ENCODE measurements at regions not wholly inside any gene's neighbourhood (a gene's known extent, or its start where the extent isn't known, plus 50 kb on each side); places are given as distances from the start of the nearest gene placed in this dataset.

DNA sequence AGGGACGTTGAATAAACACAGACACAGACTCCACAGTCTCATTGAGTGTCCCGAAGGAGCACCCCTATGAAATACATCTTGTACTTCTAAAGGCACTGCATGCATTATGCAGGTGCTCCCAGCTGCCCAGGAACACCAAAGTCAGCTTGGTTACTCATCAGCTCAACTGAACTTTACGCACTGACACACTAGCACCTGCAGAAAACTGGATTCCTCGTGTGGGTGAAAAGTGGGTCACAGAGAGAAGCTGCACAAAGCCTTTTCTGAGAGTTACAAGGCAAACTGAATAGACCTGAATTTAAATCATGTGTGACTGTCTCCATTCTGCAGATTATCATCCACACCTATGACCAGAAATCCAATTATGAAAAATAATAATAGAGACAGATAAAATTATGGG, 527.5 kb upstream of the NBEA start:
- DNase-seq (ENCODE audit: low spot score) = no peak

DNA sequence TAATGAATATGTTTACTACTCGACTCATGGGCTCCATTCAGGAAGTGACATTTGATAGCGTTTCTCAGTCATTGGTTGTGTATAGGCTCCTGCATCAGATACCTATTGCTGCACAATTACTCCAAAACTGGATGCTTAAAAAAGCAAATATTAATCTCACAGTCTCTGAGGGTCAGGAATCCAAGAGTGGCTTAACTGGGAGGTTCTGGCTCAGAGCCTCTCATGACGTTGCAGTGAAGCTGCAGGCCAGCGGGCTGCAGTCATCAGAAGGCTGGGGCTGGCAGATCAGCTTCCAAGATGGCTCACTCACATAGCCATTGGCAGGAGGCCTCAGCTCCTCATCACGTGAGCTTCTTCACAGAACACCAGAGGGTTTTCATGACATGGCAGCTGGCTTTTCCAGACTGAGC, 525.1 kb upstream of the NBEA start:
- DNase-seq (ENCODE audit: low spot score) = no peak

DNA sequence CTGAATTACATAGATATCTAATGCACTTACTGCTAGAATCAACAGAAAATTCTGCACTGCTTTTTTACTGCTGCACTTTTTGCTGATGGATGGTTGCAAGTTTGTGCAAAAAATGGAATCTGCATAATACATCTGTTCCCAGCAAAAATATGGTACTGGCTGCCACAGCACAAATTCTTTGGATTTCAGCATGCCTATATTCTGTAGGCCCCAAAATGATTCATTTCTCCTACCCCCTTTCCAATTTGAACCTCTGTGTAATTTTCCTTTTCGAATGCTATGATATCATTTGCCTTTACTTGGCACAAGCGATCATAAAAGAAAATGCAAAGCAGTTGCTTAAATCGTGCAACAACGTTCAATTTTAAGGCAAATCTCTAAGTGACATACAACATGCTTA, 524.2 kb upstream of the NBEA start:
- DNase-seq (ENCODE audit: low spot score) = no peak

DNA sequence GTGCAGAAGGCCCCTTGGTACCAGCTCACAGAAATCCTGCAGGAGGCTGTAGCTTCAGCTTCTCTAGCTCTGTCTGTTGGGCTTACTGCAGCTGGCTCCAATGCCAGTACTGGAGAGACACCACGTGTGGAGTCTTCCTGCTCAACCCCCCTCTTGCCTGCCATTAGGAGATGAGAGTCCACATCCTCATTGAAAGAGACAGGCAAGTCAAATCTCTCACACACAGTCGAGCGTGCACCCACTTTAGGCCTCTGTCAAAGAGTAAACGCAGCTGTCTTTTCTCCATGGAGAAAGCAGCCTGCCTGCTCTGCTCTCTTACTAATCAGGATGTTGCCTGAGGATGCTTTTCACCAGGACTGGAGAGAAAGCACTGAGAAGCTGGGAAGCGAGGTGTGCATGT, 523.0 kb upstream of the NBEA start:
- DNase-seq (ENCODE audit: low spot score) = no peak

DNA sequence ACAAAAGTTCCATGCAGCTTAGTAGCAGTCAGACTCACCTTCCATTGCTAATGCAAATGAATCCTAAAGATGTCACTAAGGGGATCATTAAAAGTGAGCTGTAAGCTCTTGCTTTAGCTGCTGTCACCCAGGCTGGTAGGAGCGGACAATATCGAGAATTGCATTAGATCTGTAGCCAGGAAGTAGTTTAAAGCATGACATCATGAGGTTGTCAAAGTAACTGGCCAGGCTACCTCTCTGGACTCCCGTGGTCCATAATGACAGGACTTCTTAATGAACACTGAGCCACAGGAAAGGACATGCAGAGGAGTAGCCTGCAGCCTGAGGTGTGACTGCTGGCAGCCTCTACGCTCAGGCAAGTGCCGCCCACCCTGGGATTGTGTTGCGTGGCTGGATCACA, 522.3 kb upstream of the NBEA start:
- no peak for DNase-seq (ENCODE audit: low spot score)

DNA sequence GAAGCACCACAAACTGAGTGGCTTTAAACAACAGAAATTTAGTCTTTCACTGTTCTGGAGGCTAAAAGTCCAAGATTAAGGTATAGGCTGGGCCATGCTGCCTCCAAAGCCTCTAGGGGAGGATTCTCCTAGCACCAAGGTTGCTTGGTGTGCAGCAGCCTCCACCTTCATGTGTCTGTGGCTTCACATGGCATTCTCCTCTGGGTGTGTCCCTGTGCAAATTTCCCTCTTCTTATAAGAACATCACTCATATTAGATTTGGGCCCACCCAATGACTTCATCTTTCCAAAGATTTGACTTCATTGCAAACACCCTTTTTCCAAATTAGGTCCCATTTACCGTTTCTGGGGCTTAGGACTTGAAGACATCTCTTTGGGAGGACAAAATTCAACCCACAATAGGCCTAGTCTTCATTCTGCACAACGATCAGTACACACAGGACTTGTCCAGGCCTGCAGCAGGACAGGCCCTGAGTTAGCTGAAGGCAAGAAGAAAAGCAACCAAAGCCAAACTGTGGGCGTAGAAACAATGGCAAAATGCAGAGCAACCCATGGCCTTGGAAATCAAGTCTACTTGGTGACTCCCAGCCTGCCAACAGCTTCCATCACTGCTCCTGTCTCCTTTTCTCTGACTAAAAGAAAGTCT, 521.2 kb upstream of the NBEA start:
- no peak for DNase-seq (ENCODE audit: low spot score)

DNA sequence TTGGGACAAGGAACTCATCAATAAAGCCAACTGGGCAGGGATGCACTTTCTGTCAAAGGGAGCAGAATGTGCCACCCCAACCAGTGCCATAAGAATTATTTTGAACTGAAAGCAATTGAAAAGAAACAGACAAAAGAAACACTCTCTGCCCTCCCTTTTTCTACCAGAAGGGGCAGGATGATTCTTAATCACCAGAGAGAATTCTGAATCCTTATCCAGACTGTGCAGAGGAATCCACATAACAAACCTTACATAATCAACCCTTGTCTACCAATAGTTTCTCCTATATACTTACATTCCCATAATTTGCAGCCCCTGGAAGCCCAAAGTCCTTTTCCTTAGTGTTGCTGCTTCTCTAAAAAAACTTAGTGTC, 520.7 kb upstream of the NBEA start:
- no peak for DNase-seq (ENCODE audit: low spot score)

DNA sequence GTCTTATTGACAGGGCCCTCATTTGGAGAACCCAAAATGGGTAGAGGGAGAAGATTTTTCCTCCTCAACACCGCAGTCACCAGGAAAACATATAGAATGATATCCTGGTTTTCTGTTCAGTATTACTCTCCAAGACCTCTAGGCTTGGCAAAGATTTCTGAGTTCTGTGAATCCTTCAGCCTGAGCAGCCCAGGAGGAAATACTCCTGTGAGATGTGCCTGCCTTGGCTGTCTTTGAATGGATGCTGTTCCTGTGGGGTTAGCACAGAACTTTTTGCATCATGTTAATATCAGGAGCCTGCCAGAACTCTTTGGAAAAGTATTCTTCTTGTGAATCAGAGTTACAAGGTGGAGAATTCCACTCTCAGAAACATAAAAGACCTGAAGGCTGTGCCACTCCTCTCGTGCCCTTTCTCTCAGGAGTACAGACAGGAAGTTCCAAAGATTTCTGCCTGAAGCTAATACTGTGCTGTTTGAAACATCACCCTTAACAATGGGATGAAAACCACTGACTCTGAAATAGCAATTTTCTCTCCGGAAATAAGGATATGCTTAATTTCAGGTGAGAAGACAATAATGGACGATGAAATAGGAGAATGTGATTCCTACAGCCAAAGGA, 520.1 kb upstream of the NBEA start:
- DNase-seq (ENCODE audit: low spot score) = no peak

DNA sequence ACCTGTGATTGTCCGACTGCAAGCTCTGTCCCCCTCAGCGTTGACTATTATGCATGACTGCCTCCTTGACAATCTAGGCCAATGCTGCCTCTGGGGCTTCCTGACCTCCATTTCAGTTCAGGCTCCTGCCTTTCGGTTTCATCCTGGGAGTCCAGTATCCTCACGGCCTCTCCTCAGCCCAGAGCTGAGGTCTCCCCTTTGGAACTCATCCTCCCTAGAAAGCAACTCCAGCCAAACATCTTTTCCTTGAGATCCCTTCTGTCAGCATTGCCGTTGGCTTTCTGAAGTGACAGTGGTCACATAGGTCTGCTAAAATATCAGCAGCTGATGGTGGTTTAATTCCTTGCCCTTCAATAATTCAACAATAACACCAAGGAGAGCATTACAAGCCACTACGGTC, 519.1 kb upstream of the NBEA start:
- no peak for DNase-seq (ENCODE audit: low spot score)

DNA sequence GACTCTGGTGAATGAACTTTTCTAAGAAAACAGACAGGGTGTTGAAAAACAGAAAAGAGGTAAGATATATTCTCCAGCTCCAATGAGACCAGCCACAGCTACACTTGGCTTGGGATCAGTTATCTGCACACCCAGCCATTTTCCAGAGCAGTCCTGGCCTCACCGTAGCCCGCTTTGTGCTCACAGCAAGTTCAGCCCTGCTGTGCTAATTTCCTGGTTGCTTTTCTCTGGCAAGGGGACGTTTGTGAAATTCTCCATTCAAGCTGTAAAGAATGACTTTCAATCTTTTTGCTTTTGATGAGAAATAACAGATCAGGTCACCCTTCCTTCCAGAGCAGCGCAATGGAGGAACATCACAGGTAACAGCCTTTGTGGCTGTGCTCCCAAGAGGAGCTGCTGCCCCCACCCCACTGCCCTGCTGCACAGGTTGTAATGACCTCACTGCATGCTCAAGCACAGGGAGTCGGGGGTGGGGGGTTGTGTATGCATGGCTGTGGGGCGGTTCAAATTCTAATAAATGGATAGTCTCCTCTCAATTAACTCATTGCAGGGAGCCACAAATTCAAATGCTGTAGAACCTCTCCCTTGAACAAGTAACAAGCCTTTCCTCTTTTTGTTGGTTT, 516.6 kb upstream of the NBEA start:
- DNase-seq (ENCODE audit: low spot score) = no peak

DNA sequence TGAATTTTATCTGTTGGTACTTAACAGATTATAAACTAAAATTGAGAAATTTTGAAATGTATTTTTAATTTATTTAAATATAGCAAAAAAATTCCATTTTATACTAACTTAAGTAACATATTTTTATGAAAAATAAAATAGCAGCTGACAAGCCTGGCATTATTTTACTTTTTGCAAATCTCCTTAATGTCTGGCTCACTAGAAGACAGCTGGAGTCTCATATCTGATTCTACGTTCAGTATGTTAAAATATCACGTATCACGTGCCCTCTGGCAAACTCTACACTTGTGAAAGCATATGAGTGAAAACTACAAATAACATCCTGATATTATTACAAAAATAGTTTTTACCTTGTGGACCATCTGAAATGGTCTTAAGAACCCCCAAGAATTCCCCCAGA, 513.2 kb upstream of the NBEA start:
- DNase-seq (ENCODE audit: low spot score) = no peak

DNA sequence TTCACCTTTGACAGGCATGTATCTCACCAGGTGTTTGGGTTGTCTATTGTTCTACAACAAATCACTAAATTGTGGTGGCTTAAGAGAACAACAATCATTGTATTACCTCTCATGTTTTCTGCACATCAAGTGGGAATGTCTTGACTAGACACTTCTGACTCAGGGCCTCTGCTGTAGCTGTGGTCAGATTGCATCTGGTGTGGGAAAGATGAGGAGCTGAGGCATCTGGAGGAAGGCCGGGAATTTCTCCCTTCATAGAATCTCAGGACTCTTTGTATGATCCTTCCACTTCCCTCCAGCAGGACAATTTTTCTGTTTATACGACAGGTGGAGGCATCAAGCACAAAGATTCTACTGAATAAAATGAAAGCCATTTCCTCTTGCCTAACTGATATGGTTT, 511.8 kb upstream of the NBEA start:
- no peak for DNase-seq (ENCODE audit: low spot score)

DNA sequence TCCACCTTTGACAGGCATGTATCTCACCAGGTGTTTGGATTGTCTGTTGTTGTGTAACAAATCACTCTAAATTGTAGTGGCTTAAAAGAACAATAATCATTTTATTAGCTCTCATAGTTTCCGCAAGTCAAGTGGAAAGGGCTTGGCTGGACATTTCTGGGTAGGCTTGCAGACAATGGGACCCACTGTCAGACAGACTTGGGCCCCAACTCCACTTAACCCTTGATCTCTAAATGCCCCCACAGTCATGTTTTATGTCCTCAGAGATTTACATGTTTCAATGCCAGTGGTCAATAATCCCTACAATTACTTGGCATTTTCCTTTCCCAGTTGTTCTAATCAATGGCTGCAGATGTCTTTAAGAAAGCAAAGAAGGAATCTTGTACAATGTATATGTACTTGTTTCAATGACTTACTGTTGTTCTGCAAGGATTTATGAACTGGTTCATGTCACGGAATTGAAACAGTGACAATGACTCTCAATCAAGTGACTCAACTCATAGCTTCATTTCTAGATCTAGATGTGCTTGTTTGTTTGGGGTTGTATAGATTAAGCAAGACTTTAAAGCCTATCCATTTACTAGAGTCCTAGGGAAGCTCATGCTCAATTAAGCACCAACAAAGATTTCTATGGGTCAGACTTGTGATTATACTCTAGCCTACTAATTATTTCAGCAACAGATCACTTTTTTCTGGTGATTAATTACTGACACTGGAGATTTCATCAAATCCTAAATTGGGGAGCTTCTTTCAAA, 510.1 kb upstream of the NBEA start:
- DNase-seq (ENCODE audit: low spot score) = no peak

DNA sequence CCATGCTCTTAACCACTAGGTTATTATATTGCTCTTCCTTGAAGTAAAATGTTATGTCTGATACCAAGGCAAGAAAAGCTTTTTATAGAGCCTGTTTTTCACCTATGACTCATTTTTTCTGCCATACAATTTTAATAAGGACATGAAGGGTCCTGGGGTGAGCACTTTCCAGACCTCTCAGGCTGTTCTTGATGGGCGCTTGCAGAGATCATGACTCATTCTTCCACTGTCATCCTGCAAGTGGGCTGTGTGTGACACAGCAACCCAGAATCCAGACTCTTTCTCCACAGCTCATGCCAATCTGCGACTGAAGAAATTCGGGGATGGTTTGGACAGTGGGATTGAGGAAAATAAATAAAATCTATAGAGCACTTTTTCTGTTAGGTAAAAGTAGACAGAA, 506.7 kb upstream of the NBEA start:
- no peak for DNase-seq (ENCODE audit: low spot score)

DNA sequence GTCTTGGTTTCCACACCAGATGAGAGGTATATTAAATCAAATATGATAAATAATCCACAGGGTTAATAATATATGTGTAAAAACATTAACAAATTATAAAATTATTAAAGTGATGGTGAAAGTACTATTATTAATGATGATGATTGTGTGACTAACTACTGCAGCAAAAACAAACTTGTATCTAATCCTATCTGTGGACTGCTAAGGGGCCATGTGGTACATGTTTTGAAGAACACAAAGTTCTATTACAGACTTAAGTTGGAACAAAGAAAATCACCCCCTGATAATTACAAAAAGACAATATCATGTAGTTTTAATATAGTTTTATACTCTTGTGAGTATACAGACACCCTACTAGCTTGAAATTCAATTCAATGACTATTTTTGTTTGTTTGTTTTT, 504.2 kb upstream of the NBEA start:
- DNase-seq (ENCODE audit: low spot score) = no peak

DNA sequence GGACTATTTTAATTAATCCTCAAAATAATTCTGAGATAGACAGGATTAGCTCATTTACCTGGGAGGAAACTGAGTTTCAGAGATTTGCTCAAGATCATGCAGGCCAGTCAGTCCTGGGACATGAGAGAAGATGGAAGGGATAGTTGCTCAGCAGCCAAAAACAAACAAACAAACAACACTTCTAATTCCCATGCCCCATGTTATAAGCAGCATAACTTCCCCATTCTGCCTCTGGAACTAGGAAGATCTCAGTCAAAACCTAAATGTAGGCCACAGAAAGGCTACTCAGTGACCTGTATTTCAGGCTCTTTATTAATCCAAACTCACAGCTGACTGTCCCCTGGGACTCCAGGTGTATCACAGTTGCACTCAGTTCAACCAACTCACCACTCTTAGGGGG, 489.2 kb upstream of the NBEA start:
- no peak for DNase-seq (ENCODE audit: low spot score)

DNA sequence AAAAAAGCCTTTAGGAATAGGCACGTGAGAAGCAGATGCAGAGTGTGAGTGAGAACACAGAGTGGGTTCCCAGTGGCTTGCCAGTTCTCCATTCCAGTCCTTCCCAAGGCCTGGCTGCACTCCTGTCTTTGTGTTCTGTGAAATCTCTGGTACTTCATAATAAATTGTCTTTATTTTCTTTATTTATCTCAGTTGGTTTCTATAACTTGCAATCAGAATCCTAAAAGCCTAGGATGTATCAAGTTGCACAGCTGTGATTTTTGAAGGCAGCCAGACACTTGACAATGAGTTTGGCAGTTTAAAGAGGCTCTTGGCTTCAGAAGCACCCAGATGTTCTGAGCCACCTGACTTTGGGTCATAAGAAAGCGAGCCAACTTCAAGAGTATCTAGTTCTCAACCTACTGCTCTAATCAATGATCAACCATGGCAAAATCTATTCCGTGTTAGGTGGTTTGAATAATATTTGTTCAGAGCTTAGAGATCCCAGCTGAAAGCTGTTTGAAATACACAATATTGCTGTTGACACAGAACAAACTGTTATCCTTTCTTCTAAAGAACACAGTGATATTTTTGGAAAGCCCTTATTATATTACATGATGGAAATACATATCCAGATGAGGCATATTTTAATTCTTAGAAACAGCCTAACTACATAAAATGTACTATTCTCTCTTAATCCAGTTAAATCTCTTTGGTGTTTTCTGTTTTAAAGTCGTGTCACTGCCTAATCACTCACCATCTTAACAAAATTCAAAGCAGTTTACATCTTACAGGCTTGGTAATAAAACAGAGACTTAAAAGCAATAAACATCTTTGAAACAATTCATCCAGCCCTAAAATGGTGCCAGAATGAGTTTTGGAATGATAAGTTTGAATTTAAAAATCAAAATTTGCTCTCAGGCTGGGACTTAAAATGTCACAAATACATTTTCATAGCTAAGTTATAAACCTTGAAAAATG, 483.0 kb upstream of the NBEA start:
- no peak for DNase-seq (ENCODE audit: low spot score)

DNA sequence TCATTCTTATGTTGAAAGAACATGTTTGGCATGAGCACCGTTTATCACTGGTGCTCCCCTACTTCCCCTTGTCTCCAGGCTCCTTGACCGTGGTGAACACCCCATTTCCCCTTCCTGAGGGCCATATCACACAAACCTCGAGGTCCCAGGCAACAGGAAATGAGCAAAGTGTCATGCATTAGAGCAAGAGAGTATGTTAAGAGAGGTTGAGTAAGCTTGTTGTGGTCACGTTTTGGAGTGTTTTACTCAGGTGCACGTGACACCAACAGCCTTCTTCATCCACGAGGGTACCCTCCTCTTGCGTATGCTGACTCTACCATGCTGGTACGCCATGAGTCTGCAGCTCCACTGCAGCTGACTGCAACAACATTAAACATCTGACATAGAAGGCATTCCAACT, 482.2 kb upstream of the NBEA start:
- DNase-seq (ENCODE audit: low spot score) = no peak

DNA sequence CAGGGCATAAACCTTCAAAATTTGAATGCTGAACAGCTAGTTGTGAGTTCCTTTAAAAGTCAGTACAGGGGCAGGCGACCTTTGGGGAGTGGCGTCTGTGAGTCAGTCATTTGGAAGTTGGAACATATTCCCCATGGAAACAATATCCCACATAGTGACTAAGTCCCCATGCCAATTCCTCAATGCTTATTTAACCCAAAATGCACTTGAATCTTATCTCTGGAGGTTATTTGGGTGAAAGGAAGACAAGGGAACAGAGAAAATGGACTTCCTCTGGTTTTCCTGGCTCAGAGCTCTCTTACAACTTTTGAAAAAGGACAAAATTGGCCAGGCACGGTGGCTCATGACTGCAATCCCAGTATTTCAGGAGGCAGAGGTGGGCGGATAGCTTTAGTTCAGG, 479.2 kb upstream of the NBEA start:
- DNase-seq (ENCODE audit: low spot score) = no peak

DNA sequence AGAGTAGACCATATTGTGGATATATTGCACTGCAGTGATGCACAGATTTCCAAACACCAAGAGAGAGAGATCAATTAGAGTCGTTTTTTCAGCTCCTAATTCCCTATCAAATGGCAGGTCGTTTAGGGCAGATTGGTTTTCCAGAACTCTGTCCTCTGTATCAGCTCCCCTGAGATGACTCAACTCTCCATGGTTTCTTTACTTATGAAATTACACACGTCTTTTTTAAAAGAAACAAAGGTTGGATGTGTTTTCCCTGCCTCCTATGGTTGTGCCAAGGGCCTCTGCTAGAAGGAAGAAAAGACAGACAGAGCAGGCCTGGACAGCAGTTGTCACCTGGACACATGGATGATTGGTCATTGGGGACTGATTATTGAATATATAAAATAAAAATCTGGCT, 478.1 kb upstream of the NBEA start:
- DNase-seq (ENCODE audit: low spot score) = no peak

DNA sequence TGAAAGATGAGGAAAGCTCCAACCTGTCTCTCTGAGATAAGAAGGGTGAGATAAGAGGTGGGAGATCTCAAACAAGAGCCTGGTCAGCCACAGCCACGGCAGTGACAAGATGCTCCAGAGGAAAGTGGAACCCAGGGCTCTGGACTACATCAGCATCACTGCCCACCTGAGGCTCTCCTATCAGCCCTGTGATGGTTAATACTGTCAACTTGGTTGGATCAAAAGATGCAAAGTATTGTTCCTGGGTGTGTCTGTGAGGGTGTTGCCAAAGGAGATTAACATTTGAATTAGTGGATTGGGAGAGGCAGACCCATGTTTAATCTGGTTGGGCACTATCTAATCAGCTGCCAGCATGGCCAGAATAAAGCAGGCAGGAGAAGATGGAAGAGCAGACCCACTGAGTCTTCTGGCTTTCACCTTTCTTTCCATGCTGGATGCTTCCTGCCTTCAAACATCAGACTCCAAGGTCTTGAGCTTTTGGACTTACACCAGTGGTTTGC, 476.6 kb upstream of the NBEA start:
- DNase-seq (ENCODE audit: low spot score) = no peak

DNA sequence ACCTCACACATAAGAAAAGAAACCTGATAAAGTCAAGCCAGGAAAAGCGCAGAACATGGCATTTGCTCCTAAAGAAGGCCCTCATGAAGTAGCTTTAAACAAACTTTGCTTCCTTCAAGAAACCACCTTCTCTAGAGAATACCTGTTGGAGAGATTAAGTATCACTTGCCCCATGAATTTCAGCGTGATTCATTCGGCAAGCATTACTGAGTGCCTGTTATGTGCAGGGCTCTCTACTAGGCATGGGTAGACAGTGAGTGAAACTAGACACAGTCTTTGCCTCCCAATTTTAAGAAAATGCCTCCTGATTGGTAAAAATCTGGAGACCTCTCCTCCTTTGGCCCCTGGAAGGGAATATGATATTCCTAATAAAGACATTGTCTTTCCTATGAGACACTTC, 475.8 kb upstream of the NBEA start:
- DNase-seq (ENCODE audit: low spot score) = no peak
